HCT116 (cell line): ENCODE measurements at regions not wholly inside any gene's neighbourhood (a gene's known extent, or its start where the extent isn't known, plus 50 kb on each side); places are given as distances from the start of the nearest gene placed in this dataset.

Experiments used
- EZH2 ChIP-seq: fragments of 200-600 bp; sonication (generic); IDR thresholded peaks from 2 replicates; pipeline ENCODE4 v1.6.1; 2017; ENCODE audit warnings: antibody characterized with exemption, mixed run types
- FOSL1 ChIP-seq: IDR thresholded peaks from 2 replicates; pipeline ENCODE4 v1.6.1; 2012; ENCODE audit warnings: low read depth
- JUND ChIP-seq: IDR thresholded peaks from 2 replicates; pipeline ENCODE4 v1.6.1; 2012
- MAX ChIP-seq: IDR thresholded peaks from 2 replicates; pipeline ENCODE4 v1.6.1; 2012
- POLR2A ChIP-seq: IDR thresholded peaks from 2 replicates; pipeline ENCODE4 v1.7.0; 2011; ENCODE audit warnings: borderline replicate concordance; ENCODE audit not compliant: insufficient read depth, insufficient read length; ENCODE audit errors: extremely low read depth
- RAD21 ChIP-seq: IDR thresholded peaks from 2 replicates; pipeline ENCODE4 v1.6.1; 2012; ENCODE audit warnings: low read depth, mild to moderate bottlenecking
- ZFX ChIP-seq: fragments of 450-650 bp; IDR thresholded peaks from 2 replicates; pipeline ENCODE4 v1.6.1; 2017
- ZNF274 ChIP-seq: fragments of 200-500 bp; sonication (Bioruptor generic); IDR thresholded peaks from 2 replicates; pipeline ENCODE4 v1.6.1; 2014; ENCODE audit warnings: mild to moderate bottlenecking, low read depth, low read length, inconsistent platforms
- TF ChIP-seq, protein P1 (sequence below), 3 experiments: fragments of 200-600 bp in 1 of 3; sonication (generic) in 1 of 3; IDR thresholded peaks in 2 of 3; conservative IDR thresholded peaks in 1 of 3; 2 replicates each; pipeline ENCODE4 v1.5.1; 2012 to 2017; ENCODE audit warnings: low read depth in 2 of 3, low read length in 2 of 3, antibody characterized with exemption in 1 of 3, borderline replicate concordance in 1 of 3, control low read depth in 1 of 3, mild to moderate bottlenecking in 1 of 3, mixed read lengths in 1 of 3, mixed run types in 1 of 3, moderate library complexity in 1 of 3; ENCODE audit not compliant: insufficient read depth in 1 of 3

- no peak for TF ChIP-seq ZFX
- TF ChIP-seq EZH2 = no peak
- TF ChIP-seq, protein P1, sequence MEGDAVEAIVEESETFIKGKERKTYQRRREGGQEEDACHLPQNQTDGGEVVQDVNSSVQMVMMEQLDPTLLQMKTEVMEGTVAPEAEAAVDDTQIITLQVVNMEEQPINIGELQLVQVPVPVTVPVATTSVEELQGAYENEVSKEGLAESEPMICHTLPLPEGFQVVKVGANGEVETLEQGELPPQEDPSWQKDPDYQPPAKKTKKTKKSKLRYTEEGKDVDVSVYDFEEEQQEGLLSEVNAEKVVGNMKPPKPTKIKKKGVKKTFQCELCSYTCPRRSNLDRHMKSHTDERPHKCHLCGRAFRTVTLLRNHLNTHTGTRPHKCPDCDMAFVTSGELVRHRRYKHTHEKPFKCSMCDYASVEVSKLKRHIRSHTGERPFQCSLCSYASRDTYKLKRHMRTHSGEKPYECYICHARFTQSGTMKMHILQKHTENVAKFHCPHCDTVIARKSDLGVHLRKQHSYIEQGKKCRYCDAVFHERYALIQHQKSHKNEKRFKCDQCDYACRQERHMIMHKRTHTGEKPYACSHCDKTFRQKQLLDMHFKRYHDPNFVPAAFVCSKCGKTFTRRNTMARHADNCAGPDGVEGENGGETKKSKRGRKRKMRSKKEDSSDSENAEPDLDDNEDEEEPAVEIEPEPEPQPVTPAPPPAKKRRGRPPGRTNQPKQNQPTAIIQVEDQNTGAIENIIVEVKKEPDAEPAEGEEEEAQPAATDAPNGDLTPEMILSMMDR (IDR thresholded peaks at IDR 0.05 in 2 of 3, conservative IDR thresholded peaks at IDR 0.05 in 1 of 3; ENCODE audit: borderline replicate concordance in 1 of 3, insufficient read depth in 1 of 3, low read depth in 2 of 3, low read length in 2 of 3) = no peak
- TF ChIP-seq JUND = no peak
- no peak for TF ChIP-seq FOSL1
- TF ChIP-seq RAD21 = no peak
- TF ChIP-seq ZNF274 = no peak
- TF ChIP-seq MAX = no peak
- no peak for TF ChIP-seq POLR2A
Measured at GRCh38 chr4:66489783-66490452, 819.6 kb upstream of the EPHA5 start.
